Hypothalamus (tissue), 51 donors: ENCODE measurements at regions not wholly inside any gene's neighbourhood (a gene's known extent, or its start where the extent isn't known, plus 50 kb on each side); places are given as distances from the start of the nearest gene placed in this dataset.
"Not testable (repeated sequence)": the region's sequence is repeated elsewhere in the genome, so short reads cannot be mapped to it uniquely, and the experiment has no call there.

Source experiments
- DNase-seq, 51 donors: peaks; one replicate each; lab custom pipeline; 2025; lab: John Stamatoyannopoulos, UW

DNA sequence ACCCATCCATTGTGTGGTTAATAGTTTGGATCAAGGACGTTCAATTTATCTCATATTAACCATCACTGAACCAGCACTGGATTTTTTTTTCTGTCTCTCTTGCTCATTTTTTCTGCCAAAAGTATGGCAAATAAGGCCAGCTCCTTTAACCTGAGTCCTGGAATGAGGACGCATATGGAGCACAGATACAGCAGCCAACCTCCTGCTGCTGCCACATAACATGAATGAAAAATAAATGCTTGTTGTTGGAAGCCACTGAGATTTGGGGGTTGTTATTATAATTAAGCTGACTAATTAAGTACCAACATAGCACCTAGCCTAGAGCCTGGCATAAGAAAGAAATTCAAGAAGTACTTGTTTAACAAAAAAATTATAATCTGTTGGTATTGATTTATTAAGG lies 335.3 kb upstream of the DUSP10 start:
- DNase-seq: no peak

DNA sequence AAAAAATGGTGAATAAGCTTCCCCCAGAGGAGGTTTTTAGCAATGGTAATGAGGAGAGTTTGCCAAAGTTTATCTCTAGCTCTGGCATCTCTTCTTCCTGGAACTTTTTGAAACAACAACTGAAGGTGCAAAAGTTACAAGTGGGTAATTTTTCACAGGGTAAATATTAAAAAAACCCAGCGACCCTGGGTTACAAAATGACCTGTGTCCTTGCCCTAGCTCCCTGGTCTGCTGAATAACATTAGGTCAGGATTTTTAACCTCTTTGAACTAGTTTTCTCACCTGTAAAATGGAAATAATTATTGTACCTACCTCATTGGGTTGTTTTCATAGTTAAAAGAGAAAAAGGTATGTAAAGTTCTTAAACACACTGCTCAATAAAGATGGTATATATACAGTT lies 332.4 kb upstream of the DUSP10 start:
- no peak for DNase-seq

DNA sequence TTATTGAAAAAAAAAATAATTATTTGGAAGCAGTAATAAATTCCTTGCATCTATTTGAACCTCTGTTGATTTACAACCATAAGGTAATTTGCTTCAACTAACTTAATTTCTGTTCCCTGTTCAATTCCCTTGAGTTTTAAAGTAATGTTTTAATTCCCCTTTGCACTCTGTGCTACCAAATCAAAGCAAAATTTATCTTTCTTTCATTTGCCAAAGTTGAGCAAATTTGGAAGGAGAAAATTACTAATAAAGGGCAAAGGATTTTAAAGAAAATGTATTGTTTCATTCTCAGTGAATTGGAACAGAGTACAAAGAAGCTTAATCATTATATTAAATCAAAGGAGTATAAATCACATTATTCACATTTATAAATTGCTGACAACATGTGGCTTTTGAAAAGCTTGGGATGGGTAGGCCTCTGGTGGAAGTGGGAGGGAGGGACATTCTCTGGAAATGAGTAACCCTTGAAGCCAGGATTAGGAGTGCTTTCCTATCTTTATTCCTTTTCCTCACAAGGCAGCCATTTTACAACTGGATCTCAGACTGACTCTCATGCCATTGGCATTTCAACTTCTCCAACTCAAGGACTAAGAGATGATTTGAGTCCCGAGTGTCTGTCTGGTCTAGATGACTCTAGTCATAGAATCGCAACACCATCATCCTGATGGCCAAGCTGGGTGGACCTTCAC lies 331.6 kb upstream of the DUSP10 start:
- no peak for DNase-seq

DNA sequence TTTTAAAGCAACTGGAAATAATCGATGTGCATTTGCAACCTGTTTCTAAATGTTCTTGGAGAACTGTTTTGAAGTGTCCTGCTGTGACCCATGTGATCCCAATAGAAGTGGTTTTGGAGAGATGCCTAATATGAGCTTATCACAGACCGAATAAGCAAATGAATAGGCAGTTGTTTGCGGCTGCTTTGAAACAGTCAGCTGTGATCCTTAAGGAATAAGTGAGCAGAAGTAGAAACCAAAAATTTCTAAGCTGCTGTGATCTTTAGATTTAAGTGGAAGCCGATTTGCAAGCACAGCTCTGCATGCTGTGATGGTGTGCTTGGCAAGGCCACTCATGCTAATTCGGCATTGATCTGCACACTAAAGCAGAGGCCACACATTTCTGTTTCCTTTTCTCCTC lies 329.5 kb upstream of the DUSP10 start:
- DNase-seq: peak in 8 of 51 donors; percentile 3 to 44 (median 16)

DNA sequence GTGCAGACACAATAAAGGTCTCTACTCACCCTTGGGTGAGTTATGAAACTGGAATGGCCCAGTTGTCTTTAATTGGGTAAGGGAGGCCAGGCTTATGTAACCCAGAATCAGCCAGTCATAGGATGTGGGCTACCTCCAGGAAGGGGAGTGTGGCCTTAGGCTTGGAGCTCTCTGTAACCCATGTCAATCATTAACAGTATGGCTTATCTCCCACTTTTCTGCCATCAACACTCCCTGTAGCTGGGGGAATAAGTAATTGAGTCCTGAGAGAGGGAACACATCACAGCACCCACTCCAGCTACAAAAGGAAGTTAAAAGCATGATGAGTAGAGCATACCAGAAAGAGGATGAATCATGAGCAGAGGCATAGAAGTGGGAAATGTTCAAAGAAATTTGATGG lies 327.0 kb upstream of the DUSP10 start:
- DNase-seq: no peak

DNA sequence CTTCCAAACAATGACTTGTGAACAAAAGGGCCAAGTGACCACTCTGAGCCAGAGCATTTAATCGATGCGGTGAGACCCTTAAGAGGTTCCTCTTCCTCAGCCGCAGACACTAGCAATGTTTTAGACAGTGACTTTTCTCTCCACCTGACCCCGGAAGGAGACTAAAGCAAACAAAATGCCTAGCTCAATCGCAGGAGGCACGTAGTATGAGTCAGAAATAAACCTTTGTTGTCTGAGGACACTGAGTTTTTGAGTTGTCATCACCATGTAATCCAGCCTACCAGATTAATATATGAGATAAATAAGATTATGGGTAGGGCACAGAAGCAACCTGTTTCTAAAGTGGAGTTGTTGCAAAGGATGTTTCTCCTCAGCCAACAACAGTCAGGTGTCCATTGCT lies 326.2 kb upstream of the DUSP10 start:
- no peak for DNase-seq

DNA sequence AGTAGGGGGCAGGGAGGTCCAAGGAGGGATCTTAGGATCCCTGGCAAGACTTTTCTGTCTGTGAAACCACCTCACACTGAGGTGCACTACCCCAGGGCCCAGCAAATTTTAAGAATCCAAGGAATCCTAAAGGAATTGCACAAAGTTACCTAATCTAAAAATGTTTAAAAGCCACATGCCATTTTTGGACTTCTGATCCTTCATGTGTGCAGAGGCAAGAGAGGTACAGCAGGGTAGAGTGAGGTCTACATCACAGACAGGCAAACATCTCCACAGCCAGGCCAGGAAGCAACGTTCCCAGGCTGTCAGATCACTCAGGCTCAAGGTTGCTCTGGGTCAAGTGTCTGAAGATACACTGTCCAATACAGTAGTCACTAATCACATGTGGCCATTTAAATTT lies 324.6 kb upstream of the DUSP10 start:
- DNase-seq: no peak

DNA sequence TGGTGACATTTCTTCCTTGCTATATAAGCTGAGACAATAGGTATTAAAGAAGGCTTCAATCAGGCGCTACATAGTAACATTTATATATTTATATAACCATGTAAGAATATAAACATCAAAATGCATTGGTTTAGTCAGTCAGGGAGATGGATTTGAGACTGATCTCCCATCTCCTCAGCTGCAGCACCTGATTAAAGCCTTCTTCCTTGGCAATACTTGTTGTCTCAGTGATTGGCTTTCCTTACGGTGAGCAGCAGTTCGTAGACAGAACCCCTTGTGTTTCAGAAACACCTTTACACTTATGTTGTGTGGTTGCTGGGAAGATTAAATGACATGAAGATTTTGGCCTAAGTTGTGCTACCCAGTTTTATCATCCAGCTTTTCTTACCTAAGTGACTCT lies 323.3 kb upstream of the DUSP10 start:
- no peak for DNase-seq

DNA sequence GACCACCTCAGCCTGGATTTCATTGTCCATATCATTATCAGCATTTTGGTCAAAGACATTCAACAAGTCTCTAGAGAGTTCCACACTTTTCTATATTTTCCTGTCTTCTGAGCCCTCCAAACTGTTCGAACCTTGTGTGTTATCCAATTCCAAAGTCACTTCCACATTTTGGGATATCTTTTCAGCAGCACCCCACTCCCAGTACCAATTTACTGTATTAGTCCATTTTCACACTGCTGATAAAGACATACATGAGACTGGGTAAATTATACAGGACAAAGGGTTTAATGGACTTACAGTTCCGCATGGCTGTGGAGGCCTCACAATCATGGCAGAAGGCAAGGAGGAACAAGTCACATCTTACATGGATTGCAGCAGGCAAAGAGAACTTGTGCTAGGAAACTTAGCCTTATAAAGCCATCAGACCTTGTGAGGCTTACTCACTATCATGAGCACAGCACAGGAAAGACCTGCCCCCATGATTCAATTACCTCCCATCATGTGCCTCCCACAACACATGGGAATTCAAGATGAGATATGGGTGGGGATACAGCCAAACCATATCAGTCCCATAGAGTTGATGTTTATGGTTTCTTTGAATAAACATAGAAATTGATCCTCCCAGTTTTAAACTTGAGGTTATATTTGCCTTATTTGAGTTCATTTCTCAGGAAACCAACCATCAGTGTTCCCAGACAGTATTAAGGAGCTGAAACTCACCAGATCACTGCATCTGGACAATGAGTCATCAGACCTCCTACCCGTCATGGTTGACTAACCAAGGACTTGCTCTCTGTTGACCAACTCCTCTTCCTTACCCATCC lies 322.7 kb upstream of the DUSP10 start:
- no peak for DNase-seq

DNA sequence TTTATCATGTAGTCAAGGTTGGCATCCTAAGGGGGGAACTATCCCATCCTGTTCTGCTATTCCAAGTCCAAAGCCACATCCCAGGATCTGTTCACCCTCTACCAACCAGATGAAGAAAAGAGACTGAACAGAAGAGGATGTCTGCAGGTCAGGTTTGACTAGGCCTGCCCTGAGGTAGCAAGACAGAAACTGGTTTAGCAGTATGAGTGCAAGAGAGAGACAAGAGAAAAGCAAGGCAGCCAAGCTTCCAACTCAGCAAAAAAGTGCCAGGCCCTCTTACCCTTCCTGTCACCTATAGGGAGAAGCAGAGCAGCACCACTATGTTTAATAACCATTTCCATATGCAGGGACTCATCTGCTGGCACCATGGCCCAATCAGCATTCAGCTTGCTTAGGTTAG lies 320.8 kb upstream of the DUSP10 start:
- no peak for DNase-seq

DNA sequence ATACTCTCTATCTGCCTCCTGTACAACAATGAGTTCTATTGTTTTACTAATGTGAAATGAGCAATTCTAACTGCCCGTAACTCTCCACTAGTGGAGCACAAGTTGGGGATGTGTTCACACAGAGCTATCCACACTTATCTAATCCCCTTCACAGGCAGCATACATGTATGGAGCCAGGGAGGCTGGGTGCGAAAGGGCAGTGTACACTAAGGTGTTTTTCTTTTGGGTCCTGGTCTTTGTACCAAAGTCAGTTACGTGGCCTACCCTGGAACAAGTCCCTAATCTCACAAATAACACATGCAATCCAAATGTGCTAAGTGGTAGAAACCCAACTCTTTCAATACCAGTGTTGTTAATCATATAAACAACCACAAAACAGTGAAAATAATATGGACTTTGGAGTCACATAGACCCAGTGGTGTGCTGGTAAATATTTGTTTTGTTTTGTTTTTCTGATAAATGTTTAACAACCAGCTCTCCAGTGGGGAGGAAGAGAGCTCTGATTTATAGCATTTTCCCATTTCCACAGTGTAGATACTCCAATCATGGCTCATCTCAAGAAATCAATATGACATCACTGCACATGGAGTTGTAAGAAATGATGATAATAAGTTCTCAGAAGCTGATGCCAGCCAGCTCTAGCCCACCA lies 319.9 kb upstream of the DUSP10 start:
- no peak for DNase-seq

DNA sequence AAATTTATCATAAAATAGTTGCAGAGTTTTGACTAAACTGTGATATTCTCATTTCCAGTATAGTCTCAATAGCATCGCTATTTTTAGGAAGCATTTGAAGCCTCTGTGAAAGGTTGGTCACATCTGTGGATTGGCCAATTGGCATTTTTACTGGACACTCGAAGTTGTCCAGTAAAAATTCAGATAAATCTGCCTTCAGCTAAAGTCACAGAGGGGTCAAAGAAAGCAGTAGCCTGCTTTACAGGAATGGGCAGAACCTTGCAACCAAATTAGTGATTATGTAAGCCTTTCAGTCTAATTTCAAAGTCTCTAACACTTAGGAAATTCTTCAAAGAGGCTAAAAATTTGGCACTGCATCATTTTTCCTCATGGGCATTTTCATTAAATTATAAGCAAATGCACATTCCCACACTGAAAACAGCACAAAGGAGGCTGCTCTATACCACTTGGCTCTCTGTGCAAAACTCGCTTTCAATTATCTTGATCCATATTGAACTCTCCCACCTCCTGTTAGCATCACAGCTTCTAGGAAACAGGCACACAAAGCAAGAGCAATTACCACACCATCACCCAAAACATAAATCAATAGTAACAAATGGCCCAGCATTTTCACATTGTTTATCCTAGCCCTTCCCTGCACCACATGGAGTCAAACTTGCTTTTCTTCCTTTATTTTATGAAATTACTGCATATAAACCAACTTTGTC lies 318.5 kb upstream of the DUSP10 start:
- DNase-seq: no peak

DNA sequence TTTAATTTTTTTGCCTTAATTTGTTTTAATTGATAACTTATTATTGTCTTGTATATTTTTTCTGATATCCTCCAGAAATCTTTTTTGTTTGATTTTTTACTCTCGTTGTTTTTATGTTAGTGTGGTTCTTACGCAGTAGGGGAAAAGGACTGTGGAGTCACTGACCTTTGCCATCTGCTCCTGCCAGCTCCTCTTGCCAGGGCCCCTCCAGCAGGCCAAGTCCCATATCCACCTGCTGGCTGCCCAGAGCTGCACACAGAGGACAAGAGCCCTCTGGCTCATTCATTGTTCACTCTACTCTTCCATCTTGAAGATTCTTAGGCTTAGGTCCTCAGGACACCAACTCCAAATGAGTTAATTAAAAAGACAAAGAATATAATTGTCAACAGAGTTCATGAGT lies 316.4 kb upstream of the DUSP10 start:
- DNase-seq: no peak

DNA sequence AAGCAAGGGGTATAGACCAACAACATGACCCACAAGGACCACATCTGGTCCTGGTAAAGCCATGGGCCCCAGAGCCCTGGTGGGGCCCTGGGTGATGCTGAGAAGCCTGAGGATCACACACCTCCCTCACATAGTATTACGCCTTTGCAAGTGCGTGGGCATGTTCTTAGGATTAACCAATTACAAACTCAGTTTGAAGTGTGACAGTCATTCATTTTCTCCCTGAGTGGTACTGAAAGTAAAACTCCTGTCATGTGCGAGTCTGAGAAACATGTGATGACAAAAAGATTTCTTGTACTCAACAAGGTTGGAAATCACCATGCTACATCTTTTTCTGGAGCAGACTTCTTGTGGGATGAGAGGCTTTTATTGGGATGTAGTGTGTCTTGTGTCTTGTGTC lies 315.3 kb upstream of the DUSP10 start:
- DNase-seq: no peak

DNA sequence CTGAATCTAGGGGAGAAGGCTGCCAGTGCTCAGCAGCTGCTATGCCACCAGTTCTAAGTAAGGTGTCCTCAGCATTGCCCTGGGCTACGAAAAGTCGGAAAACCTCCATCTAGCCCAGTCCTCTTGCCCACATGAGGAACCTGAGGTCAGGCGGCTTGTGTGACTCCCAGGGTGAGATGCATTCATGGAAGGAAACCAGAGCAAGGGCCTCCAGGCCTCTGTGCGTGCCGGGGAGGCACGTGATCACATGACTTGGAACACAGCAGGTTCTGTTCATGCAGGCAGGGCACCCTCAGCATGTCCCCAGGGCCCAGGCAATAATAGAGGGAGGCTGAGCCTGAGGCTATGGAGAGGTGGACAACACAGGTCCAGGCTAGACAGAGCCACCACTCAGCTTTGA lies 312.5 kb upstream of the DUSP10 start:
- DNase-seq: no peak

DNA sequence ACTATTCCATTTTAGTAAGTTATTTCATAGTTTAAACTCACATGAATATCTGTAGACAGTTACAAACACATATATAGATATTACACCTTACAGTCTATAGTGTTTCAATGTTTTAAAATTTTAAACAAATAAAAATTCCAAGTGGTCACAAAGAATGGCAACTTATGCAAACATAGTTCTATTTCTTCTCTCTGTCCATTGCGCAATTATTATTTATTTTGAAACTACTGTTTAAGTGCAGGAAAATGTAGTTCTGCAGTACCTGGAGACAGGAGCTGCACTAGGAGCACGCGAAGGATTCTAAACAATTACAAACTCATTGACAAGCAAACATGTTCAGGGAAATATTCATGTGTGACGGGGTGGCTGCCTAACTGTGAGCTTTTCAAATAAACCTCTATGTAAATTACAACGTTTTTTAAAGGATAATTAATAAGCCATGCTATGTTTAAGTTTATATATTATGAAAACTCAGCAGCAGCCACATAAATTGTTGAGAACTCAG lies 312.0 kb upstream of the DUSP10 start:
- DNase-seq: no peak

DNA sequence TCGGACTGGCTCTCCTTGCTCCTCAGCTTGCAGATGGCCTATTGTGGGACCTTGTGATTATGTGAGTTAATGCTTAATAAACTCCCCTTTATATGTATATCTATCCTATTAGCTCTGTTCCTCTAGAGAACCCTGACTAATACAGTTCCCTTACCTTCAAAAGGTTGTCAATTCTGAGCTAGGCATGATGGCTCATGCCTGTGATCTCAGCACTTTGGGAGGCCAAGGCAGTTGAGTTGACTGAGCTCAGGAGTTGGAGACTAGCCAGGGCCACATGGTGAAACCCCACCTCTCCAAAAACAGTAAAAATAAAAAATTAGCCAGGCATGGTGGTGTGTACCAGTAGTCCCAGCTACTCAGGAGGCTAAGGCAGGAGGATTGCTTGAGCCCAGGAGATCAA lies 309.4 kb upstream of the DUSP10 start:
- DNase-seq: not testable (repeated sequence)

DNA sequence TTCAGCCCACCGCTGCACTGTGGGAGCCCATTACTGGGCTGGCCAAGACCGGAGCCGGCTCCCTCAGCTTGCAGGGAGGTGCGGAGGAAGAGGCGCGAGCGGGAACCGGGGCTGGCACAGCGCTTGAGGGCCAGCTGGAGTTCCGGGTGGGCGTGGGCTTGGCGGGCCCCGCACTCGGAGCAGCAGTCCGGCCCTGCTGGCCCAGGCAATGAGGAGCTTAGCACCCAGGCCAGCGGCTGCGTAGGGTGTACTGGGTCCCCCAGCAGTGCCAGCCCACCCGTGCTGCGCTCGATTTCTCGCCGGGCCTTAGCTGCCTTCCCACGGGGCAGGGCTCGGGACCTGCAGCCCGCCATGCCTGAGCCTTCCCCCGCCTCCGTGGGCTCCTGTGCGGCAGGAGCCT lies 307.8 kb upstream of the DUSP10 start:
- not testable (repeated sequence) for DNase-seq

DNA sequence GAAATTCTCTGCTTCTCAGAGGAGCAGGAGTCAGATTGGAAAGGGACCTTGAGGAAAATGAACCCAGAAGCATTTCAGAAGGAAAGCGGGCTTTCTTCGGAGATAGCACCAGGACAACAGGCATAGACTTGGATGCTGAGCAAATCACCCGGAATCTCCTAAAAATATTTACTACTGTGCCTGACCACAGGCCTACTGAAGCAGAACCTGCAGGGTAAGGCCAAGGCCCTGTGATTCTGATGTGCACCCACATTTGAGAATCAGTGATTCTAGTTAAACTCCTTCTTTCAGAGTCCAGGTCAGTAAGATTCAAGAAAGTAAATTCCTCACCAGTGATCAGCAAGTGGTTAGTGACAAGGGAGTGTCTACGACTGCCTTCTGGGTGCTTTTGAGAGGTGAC lies 307.3 kb upstream of the DUSP10 start:
- DNase-seq: no peak

DNA sequence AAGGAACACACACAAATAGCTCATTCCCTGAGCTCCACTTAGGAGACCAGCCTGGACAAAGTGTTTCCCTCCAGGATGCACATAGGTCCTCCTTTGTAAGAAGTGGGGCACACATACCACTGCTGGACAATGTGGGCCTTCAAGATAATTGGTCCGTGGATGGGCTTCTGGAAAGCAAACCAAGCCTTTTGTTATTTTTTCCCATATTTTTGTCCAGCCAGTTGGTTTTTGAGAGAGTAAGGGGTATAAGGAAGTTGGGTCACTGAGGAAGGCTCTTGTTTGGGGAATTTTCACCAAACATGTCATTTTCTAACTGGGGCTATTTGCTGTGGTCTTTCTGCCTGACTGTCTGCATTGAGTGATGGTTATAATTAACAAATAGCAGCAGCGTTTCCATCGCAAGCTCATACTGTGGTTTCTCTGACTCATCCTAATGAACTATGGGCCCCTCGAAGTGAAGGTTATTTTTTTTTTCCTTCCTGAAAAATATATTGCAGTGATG lies 306.3 kb upstream of the DUSP10 start:
- no peak for DNase-seq

DNA sequence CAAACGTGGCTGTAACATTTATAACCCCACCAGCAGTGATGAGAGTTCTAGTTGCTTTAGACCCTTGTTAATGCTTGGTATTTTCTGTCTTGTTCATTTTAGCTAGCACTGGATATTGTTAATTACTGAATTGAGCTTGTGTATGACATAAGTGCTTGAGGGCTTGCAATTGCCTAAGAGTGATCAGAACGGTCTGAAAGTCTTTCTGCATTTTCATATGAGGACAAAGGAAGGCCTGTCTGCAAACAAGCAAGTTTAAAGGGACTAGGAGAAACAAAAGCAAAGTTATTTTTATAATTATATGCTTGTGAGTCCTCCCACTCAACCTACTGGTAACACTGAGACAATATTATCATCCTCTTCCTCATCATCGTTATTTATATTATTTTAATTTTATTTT lies 305.5 kb upstream of the DUSP10 start:
- DNase-seq: no peak
